ENCODE measurements at regions not wholly inside any gene's neighbourhood (a gene's known extent, or its start where the extent isn't known, plus 50 kb on each side); places are given as distances from the start of the nearest gene placed in this dataset.

DNA sequence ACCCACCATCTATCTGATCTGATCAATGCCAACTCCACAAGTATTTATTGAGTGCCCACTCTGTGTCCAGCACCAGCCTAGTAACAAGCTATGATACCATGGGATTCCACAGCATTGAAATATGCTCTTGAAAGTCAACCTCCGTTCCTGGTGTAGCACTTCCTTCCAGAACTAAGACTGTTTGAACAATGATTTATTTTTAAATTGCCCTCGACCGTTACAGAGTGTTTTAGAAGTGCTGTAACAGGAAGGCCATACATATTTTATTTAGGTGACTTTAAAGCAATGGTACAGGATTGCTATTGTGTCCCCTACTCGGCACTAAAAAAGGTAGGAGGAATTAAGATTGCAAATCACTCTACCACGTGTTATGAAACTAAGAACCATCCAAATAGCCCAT, 225.6 kb downstream of the TEX36 start:
- no peak for TF ChIP-seq EZH2 (IDR thresholded peaks at IDR 0.05; ENCODE audit: borderline replicate concordance, low read depth, low read length, poor library complexity, severe bottlenecking)
- TF ChIP-seq CTCF (conservative IDR thresholded peaks at IDR 0.05; ENCODE audit: low read depth, low read length), result no peak
